HG03095 (cell line): ENCODE measurements at regions not wholly inside any gene's neighbourhood (a gene's known extent, or its start where the extent isn't known, plus 50 kb on each side); places are given as distances from the start of the nearest gene placed in this dataset.
"Not testable (repeated sequence)": the region's sequence is repeated elsewhere in the genome, so short reads cannot be mapped to it uniquely, and the experiment has no call there.

Experiments used
- ATAC-seq: cut with Tn5 transposase; IDR thresholded peaks from one replicate; pipeline ENCODE4 v1.9.1; 2021; ENCODE audit warnings: moderate library complexity; ENCODE audit not compliant: unreplicated experiment

- ATAC-seq: no peak
These were observed 50.8 kb upstream of the BOD1L1 start for GRCh38 chr4:13678186-13678924.

- no peak for ATAC-seq
These were observed 54.0 kb upstream of the BOD1L1 start for GRCh38 chr4:13681570-13681969.

- ATAC-seq: no peak
These were observed 66.7 kb upstream of the BOD1L1 start for GRCh38 chr4:13694256-13694655.

- ATAC-seq: no peak
These were observed 70.8 kb upstream of the BOD1L1 start for GRCh38 chr4:13698296-13698695.

GRCh38 chr4:13700021-13700857 lies 72.7 kb upstream of the BOD1L1 start:
- ATAC-seq: no peak

GRCh38 chr4:13700858-13701140 lies 73.3 kb upstream of the BOD1L1 start:
- ATAC-seq: not testable (repeated sequence)

- no peak for ATAC-seq
These were observed 74.5 kb upstream of the BOD1L1 start for GRCh38 chr4:13701937-13702446.

GRCh38 chr4:13703096-13703495 lies 75.6 kb upstream of the BOD1L1 start:
- no peak for ATAC-seq

- no peak for ATAC-seq
These were observed 76.5 kb upstream of the BOD1L1 start for GRCh38 chr4:13704035-13704434.

GRCh38 chr4:13704761-13705160 lies 77.2 kb upstream of the BOD1L1 start:
- ATAC-seq: no peak

- no peak for ATAC-seq
These were observed 78.1 kb upstream of the BOD1L1 start for GRCh38 chr4:13705521-13706041.

- no peak for ATAC-seq
These were observed 78.6 kb upstream of the BOD1L1 start for GRCh38 chr4:13706120-13706519.

- ATAC-seq: no peak
These were observed 79.2 kb upstream of the BOD1L1 start for GRCh38 chr4:13706716-13707115.

GRCh38 chr4:13710246-13710885 lies 82.8 kb upstream of the BOD1L1 start:
- ATAC-seq: no peak

GRCh38 chr4:13711233-13711785 lies 83.8 kb upstream of the BOD1L1 start:
- no peak for ATAC-seq

- no peak for ATAC-seq
These were observed 94.4 kb upstream of the BOD1L1 start for GRCh38 chr4:13721894-13722293.

GRCh38 chr4:13722649-13723048 lies 95.1 kb upstream of the BOD1L1 start:
- ATAC-seq: no peak

- ATAC-seq: no peak
These were observed 101.2 kb upstream of the BOD1L1 start for GRCh38 chr4:13728761-13729160.

GRCh38 chr4:13731019-13731418 lies 103.5 kb upstream of the BOD1L1 start:
- no peak for ATAC-seq

- ATAC-seq: no peak
These were observed 106.3 kb upstream of the BOD1L1 start for GRCh38 chr4:13733817-13734216.

- no peak for ATAC-seq
These were observed 123.1 kb upstream of the BOD1L1 start for GRCh38 chr4:13750594-13750993.
